D721Med (cell line): ENCODE measurements at regions not wholly inside any gene's neighbourhood (a gene's known extent, or its start where the extent isn't known, plus 50 kb on each side); places are given as distances from the start of the nearest gene placed in this dataset.
A peak's percentile ranks its signal among the peaks of the same experiment; 100 is the strongest.

ENCODE experiments used
- DNase-seq: peaks from one replicate; pipeline ENCODE4 v3.0.0; 2011; ENCODE audit warnings: low spot score; ENCODE audit not compliant: insufficient read length
- FAIRE-seq: peaks from 2 replicates; lab custom pipeline; 2011; peaks lifted over from hg19 to GRCh38; lab: Jason Lieb, UNC
- CTCF ChIP-seq: IDR thresholded peaks from 2 replicates; pipeline ENCODE4 v1.5.1; 2012; ENCODE audit warnings: mild to moderate bottlenecking, control low read depth; ENCODE audit not compliant: insufficient read depth; ENCODE audit errors: missing control alignments

GRCh38 chr2:182477774-182478173 lies 50.9 kb upstream of the PDE1A start:
- FAIRE-seq = no peak
- DNase-seq = no peak
- no peak for TF ChIP-seq CTCF

- no peak for DNase-seq
- FAIRE-seq = peak; percentile 41
- TF ChIP-seq CTCF = no peak
These were observed 54.8 kb upstream of the PDE1A start for GRCh38 chr2:182481676-182482075.

- DNase-seq (no peak), FAIRE-seq (peak; percentile 75)
- TF ChIP-seq CTCF = no peak
These were observed 55.7 kb upstream of the PDE1A start for GRCh38 chr2:182482511-182482910.

GRCh38 chr2:182496596-182496995 lies 69.8 kb upstream of the PDE1A start:
- no peak for DNase-seq
- TF ChIP-seq CTCF = no peak
- FAIRE-seq = no peak

- no peak for TF ChIP-seq CTCF
- FAIRE-seq = no peak
- no peak for DNase-seq
These were observed 73.1 kb upstream of the PDE1A start for GRCh38 chr2:182499706-182500470.

- TF ChIP-seq CTCF = no peak
- no peak for DNase-seq
- no peak for FAIRE-seq
These were observed 77.0 kb upstream of the PDE1A start for GRCh38 chr2:182503886-182504285.

- TF ChIP-seq CTCF = no peak
- no peak for FAIRE-seq
- no peak for DNase-seq
These were observed 78.1 kb upstream of the PDE1A start for GRCh38 chr2:182504903-182505302.
